ENCODE measurements at regions not wholly inside any gene's neighbourhood (a gene's known extent, or its start where the extent isn't known, plus 50 kb on each side); places are given as distances from the start of the nearest gene placed in this dataset.

- DNase-seq, result no peak
Measured at GRCh38 chr2:54360055-54360792, 95.9 kb upstream of the SPTBN1 start.

DNA sequence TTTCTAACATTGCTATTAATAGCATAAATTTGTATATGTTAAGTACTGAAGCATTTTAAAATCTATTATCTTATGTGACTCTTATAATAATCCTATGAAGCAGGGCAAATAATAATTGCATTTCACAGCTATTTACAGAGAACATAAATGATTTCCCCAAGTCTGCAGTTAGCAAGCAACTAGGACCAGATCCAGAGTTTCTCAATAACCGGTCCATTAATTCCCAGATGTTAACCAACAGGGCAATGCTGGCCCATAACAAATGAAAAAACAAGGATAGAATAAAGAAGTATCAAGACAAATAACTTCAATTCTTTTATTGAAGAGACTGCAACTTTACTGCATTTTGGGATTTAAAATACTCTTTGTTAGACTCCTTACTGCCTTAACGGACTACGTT, 91.7 kb upstream of the SPTBN1 start:
- DNase-seq, result no peak

GRCh38 chr2:54365661-54366060, 90.5 kb upstream of the SPTBN1 start:
- DNase-seq, result no peak

GRCh38 chr2:54366487-54367280, 89.4 kb upstream of the SPTBN1 start:
- no peak for DNase-seq

- DNase-seq, result no peak
Measured at GRCh38 chr2:54370405-54371104, 85.6 kb upstream of the SPTBN1 start.

GRCh38 chr2:54371460-54372065, 84.6 kb upstream of the SPTBN1 start:
- DNase-seq, result no peak

DNA sequence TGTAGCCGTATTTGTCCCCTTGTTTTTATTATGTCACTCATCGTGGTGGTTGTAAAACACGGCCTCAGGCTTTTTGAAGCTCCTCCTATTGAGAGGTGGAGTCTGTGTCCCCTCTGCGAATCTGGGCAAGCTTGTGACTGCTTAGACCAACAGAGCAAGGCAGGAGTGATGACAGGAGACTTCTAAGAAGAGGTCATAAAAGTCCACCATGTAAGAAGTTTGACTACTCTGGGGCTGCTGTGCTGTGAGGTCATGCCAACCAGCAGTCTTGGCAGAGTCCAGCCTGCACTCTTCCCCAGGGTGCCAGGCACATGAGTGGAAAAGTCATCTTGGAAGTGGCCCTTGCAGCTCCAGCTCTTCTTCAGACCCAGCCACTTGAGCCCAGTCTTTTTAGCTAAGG, 83.8 kb upstream of the SPTBN1 start:
- no peak for DNase-seq

DNA sequence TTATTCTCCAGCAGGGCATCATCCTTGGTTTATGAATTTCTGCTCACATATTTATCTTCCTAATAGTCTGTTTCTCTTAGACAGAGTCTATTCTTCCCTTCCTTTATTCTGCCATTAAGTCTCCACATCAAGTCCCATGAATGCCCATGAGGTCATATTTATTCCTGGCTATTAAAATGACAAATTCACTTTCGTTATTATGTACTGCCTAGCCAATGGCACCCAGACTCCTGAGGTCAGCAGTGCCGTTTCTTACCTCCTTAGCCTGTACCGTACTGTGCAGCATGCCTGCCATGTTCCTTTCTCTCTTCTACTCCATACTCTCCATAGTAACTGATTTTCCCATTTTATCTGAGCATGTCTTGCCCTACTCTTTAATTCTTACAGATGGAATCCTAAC, 82.3 kb upstream of the SPTBN1 start:
- no peak for DNase-seq

GRCh38 chr2:54374591-54375364, 81.3 kb upstream of the SPTBN1 start:
- DNase-seq, result no peak

GRCh38 chr2:54377451-54377850, 78.7 kb upstream of the SPTBN1 start:
- no peak for DNase-seq

DNA sequence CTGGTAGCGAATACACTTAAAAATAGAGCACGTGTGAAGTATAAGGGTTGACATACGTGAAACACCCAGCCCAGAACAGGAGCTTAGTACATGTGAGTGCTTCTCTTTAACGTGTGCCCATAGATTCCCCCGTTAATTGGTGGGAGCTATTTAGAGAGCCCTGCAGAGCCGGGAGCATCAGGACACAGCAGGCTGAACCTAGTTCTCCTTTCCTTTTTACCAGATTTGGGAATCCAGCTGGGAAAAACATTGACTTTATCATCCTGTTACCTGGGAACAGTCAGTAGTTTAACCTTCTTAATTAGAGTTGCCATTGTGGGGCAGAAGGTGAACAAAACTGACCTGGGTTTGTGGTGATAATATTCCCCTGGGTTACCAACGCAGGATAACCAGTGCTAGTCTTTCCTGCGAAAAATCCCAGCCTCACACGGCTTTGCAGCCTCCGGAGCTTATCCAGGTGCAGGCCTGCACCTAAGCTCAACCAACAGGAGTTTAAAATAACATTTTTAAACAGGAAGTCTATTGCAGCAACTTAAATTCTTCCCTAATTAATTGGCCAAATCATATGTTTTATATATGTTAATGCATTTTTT, 78.1 kb upstream of the SPTBN1 start:
- no peak for DNase-seq

- DNase-seq, result no peak
Measured at GRCh38 chr2:54380670-54381069, 75.5 kb upstream of the SPTBN1 start.

GRCh38 chr2:54381293-54381692, 74.8 kb upstream of the SPTBN1 start:
- no peak for DNase-seq

GRCh38 chr2:54382601-54383000, 73.5 kb upstream of the SPTBN1 start:
- no peak for DNase-seq

DNA sequence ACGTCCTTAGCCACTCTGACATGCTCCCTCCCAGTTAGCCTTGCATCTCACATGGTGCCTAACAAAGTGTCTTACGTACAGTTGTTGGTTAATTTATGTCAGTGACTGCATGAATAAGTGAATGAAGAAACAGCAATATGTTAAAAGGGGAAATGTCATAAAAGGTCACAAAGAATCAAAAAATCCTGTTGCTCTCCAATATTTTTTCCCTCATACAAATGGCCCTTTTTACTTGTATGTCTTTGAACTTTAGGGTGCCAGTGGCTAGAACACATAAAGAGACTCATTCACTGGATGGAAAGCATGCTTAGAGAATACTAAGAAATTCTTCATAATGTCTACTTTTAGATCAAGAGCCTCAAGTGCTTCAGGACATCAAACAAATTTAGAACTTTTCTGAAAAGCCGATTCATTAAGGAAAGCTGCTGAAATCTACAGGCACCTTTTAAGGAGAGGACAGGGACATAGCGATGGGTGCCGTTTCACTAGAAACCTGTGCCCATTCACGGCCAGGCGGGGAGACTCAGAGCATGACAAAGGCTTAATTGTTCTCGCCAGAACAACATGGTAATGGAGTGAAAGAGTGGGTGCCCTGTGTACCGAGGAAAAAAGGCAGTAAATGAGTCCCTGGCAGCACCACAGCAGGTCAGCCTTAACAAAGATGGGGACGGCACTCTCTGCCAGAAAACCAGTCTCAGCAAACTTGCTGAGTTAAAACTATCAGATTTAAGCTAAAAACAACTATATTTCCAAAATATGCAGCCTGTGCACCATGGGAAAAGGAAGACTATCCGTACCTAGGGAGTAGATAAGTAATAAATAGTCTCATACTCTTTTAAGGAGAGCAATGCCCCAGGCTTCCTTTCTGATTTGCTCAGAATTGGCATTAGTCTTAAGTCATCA, 71.6 kb upstream of the SPTBN1 start:
- DNase-seq, result no peak

- DNase-seq, result no peak
Measured at GRCh38 chr2:54385271-54385670, 70.9 kb upstream of the SPTBN1 start.

DNA sequence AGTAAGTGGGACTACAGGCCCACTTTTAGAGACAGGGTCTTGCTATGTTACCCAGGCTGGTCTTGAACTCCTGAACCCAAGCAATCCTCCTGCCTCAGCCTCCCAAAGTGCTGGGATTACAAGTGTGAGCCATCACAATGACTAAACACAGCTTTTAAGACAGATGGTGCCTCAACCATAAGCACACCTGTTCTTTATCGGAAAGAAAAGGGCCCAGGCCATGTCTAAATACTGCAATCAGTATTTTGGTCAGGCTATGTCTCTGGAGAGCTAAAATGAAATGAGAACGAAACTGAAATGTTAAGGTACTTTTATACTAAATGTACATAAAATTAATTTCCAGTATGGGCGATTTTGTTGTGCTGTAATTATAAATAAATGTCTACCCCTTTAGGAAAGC, 69.5 kb upstream of the SPTBN1 start:
- DNase-seq, result no peak

GRCh38 chr2:54387059-54387991, 68.8 kb upstream of the SPTBN1 start:
- no peak for DNase-seq

GRCh38 chr2:54388076-54388475, 68.1 kb upstream of the SPTBN1 start:
- no peak for DNase-seq

All from NCI-H1436 (cell line).